OCI-LY1 (cell line): ENCODE measurements at regions not wholly inside any gene's neighbourhood (a gene's known extent, or its start where the extent isn't known, plus 50 kb on each side); places are given as distances from the start of the nearest gene placed in this dataset.

Source experiments
- EZH2 ChIP-seq: fragments of 200-600 bp; sonication (generic), shearing (Covaris generic); IDR thresholded peaks from 2 replicates; pipeline ENCODE4 v1.8.0; 2017; ENCODE audit warnings: borderline replicate concordance, mixed run types, mild to moderate bottlenecking, antibody characterized with exemption, low read length, moderate library complexity, mixed read lengths
- TF ChIP-seq, protein P1 (sequence below): fragments of 200-600 bp; sonication (generic), shearing (Covaris generic); IDR thresholded peaks from 2 replicates; pipeline ENCODE4 v1.5.1; 2017; ENCODE audit warnings: mild to moderate bottlenecking, antibody characterized with exemption, low read length, moderate library complexity, mixed read lengths

DNA sequence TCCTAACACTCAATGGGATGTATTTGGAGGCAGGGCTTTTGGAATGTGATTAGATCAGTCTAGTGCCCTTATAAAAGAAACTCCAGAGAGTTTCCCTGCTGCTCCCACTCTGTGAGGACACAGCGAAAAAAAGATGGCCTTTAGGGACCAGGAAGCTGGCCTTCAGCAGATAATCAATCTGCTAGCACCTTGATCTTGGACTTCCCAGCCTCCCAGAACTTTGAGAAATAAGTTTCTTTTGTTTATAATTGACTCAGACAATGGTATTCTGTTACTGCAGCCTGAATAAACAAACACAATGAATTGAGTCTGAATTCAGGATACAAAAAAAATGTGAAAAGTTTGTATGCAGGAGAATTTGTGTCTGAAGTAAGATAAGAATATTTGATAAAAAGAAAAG is 842.1 kb downstream of the FSTL5 start:
- TF ChIP-seq, protein P1, sequence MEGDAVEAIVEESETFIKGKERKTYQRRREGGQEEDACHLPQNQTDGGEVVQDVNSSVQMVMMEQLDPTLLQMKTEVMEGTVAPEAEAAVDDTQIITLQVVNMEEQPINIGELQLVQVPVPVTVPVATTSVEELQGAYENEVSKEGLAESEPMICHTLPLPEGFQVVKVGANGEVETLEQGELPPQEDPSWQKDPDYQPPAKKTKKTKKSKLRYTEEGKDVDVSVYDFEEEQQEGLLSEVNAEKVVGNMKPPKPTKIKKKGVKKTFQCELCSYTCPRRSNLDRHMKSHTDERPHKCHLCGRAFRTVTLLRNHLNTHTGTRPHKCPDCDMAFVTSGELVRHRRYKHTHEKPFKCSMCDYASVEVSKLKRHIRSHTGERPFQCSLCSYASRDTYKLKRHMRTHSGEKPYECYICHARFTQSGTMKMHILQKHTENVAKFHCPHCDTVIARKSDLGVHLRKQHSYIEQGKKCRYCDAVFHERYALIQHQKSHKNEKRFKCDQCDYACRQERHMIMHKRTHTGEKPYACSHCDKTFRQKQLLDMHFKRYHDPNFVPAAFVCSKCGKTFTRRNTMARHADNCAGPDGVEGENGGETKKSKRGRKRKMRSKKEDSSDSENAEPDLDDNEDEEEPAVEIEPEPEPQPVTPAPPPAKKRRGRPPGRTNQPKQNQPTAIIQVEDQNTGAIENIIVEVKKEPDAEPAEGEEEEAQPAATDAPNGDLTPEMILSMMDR: no peak
- no peak for TF ChIP-seq EZH2
